Duodenal mucosa (tissue), 2 donors: ENCODE measurements at regions not wholly inside any gene's neighbourhood (a gene's known extent, or its start where the extent isn't known, plus 50 kb on each side); places are given as distances from the start of the nearest gene placed in this dataset.

Experiments used
- H3K27ac ChIP-seq: one replicate; pipeline ENCODE4 v1.7.0; 2013; ENCODE audit warnings: low read depth, low read length
- H3K27me3 ChIP-seq, 2 donors: one replicate each; pipeline ENCODE4 v1.7.0; 2013; ENCODE audit warnings: low read length in 2 of 2, control low read depth in 1 of 2; ENCODE audit not compliant: insufficient read depth in 2 of 2, control insufficient read depth in 1 of 2
- H3K36me3 ChIP-seq, 2 donors: one replicate each; pipeline ENCODE4 v1.7.0; 2013; ENCODE audit warnings: low read length in 2 of 2, control low read depth in 1 of 2; ENCODE audit not compliant: insufficient read depth in 2 of 2, control insufficient read depth in 1 of 2
- H3K4me1 ChIP-seq, 2 donors: one replicate each; pipeline ENCODE4 v1.7.0; 2013; ENCODE audit warnings: low read length in 2 of 2, control low read depth in 1 of 2; ENCODE audit not compliant: insufficient read depth in 2 of 2, control insufficient read depth in 1 of 2
- H3K4me3 ChIP-seq, 2 donors: one replicate each; pipeline ENCODE4 v1.7.0; 2013; ENCODE audit warnings: low read length in 2 of 2, low read depth in 1 of 2
- H3K9ac ChIP-seq, 2 donors: one replicate each; pipeline ENCODE4 v1.7.0; 2013; ENCODE audit warnings: low read length in 2 of 2, low read depth in 1 of 2
- H3K9me3 ChIP-seq, 2 donors: one replicate each; pipeline ENCODE4 v1.7.0; 2013; ENCODE audit warnings: low read length in 2 of 2, control low read depth in 1 of 2; ENCODE audit not compliant: control insufficient read depth in 1 of 2

GRCh38 chr1:175833502-175833901 lies 90.1 kb upstream of the TNR start:
- no peaks in the 10 kb centered on the region for H3K36me3 ChIP-seq
- no peak overlapping the region for H3K4me3 ChIP-seq
- H3K9me3 ChIP-seq: no peaks in the 10 kb centered on the region
- no peaks in the 10 kb centered on the region for H3K27me3 ChIP-seq
- H3K27ac ChIP-seq: no peak overlapping the region
- H3K4me1 ChIP-seq: no peaks in the 10 kb centered on the region
- no peak overlapping the region for H3K9ac ChIP-seq

GRCh38 chr1:175830500-175830899 lies 87.1 kb upstream of the TNR start:
- H3K9me3 ChIP-seq: no peaks in the 10 kb centered on the region
- no peaks in the 10 kb centered on the region for H3K36me3 ChIP-seq
- H3K27ac ChIP-seq: no peak overlapping the region
- no peak overlapping the region for H3K9ac ChIP-seq
- H3K4me3 ChIP-seq: no peak overlapping the region
- H3K27me3 ChIP-seq: no peaks in the 10 kb centered on the region
- H3K4me1 ChIP-seq: no peaks in the 10 kb centered on the region

GRCh38 chr1:175829845-175830244 lies 86.5 kb upstream of the TNR start:
- H3K9ac ChIP-seq: no peak overlapping the region
- H3K27me3 ChIP-seq: no peaks in the 10 kb centered on the region
- no peak overlapping the region for H3K27ac ChIP-seq
- no peaks in the 10 kb centered on the region for H3K36me3 ChIP-seq
- H3K9me3 ChIP-seq: no peaks in the 10 kb centered on the region
- H3K4me3 ChIP-seq: no peak overlapping the region
- no peaks in the 10 kb centered on the region for H3K4me1 ChIP-seq

- H3K9ac ChIP-seq: no peak overlapping the region
- no peaks in the 10 kb centered on the region for H3K4me1 ChIP-seq
- no peak overlapping the region for H3K27ac ChIP-seq
- no peaks in the 10 kb centered on the region for H3K9me3 ChIP-seq
- no peaks in the 10 kb centered on the region for H3K36me3 ChIP-seq
- H3K27me3 ChIP-seq: no peaks in the 10 kb centered on the region
- no peak overlapping the region for H3K4me3 ChIP-seq
Measured at GRCh38 chr1:175826705-175827104, 83.3 kb upstream of the TNR start.

- Histone ChIP-seq H3K4me1 (no peaks in the 10 kb centered on the region), H3K27me3 (no peaks in the 10 kb centered on the region), H3K4me3 (no peak overlapping the region), H3K36me3 (no peaks in the 10 kb centered on the region), H3K9me3 (no peaks in the 10 kb centered on the region), H3K9ac (no peak overlapping the region), H3K27ac (no peak overlapping the region)
Measured at GRCh38 chr1:175824079-175824478, 80.7 kb upstream of the TNR start.

GRCh38 chr1:175823406-175823805 lies 80.0 kb upstream of the TNR start:
- H3K9me3 ChIP-seq: no peaks in the 10 kb centered on the region
- H3K27ac ChIP-seq: no peak overlapping the region
- no peaks in the 10 kb centered on the region for H3K4me1 ChIP-seq
- no peaks in the 10 kb centered on the region for H3K27me3 ChIP-seq
- no peak overlapping the region for H3K4me3 ChIP-seq
- H3K36me3 ChIP-seq: no peaks in the 10 kb centered on the region
- no peak overlapping the region for H3K9ac ChIP-seq

- Histone ChIP-seq H3K4me1 (no peaks in the 10 kb centered on the region), H3K36me3 (no peaks in the 10 kb centered on the region), H3K9ac (no peak overlapping the region), H3K27ac (no peak overlapping the region), H3K4me3 (no peak overlapping the region), H3K27me3 (no peaks in the 10 kb centered on the region), H3K9me3 (no peaks in the 10 kb centered on the region)
Measured at GRCh38 chr1:175822580-175822979, 79.2 kb upstream of the TNR start.

- no peaks in the 10 kb centered on the region for H3K9me3 ChIP-seq
- H3K4me3 ChIP-seq: no peak overlapping the region
- H3K9ac ChIP-seq: no peak overlapping the region
- no peak overlapping the region for H3K27ac ChIP-seq
- no peaks in the 10 kb centered on the region for H3K36me3 ChIP-seq
- no peaks in the 10 kb centered on the region for H3K4me1 ChIP-seq
- H3K27me3 ChIP-seq: no peaks in the 10 kb centered on the region
Measured at GRCh38 chr1:175820456-175821025, 77.1 kb upstream of the TNR start.

GRCh38 chr1:175818929-175819328 lies 75.5 kb upstream of the TNR start:
- Histone ChIP-seq H3K4me1 (no peaks in the 10 kb centered on the region), H3K9ac (no peak overlapping the region), H3K27ac (no peak overlapping the region), H3K9me3 (no peaks in the 10 kb centered on the region), H3K27me3 (no peaks in the 10 kb centered on the region), H3K36me3 (no peaks in the 10 kb centered on the region), H3K4me3 (no peak overlapping the region)

GRCh38 chr1:175817445-175817844 lies 74.0 kb upstream of the TNR start:
- Histone ChIP-seq H3K9ac (no peak overlapping the region), H3K9me3 (no peaks in the 10 kb centered on the region), H3K27me3 (no peaks in the 10 kb centered on the region), H3K36me3 (no peaks in the 10 kb centered on the region), H3K27ac (no peak overlapping the region), H3K4me3 (no peak overlapping the region), H3K4me1 (no peaks in the 10 kb centered on the region)

- H3K4me1 ChIP-seq: no peaks in the 10 kb centered on the region
- H3K9ac ChIP-seq: no peak overlapping the region
- H3K36me3 ChIP-seq: no peaks in the 10 kb centered on the region
- no peak overlapping the region for H3K4me3 ChIP-seq
- no peaks in the 10 kb centered on the region for H3K9me3 ChIP-seq
- no peak overlapping the region for H3K27ac ChIP-seq
- no peaks in the 10 kb centered on the region for H3K27me3 ChIP-seq
Measured at GRCh38 chr1:175814885-175815284, 71.5 kb upstream of the TNR start.
